Medulla oblongata (tissue), 1 donor: ENCODE measurements at regions not wholly inside any gene's neighbourhood (a gene's known extent, or its start where the extent isn't known, plus 50 kb on each side); places are given as distances from the start of the nearest gene placed in this dataset.
"Not testable (repeated sequence)": the region's sequence is repeated elsewhere in the genome, so short reads cannot be mapped to it uniquely, and the experiment has no call there.

Experiments used
- DNase-seq: peaks from one replicate; pipeline ENCODE4 v3.0.0-alpha.2; 2015; ENCODE audit errors: extremely low spot score

DNA sequence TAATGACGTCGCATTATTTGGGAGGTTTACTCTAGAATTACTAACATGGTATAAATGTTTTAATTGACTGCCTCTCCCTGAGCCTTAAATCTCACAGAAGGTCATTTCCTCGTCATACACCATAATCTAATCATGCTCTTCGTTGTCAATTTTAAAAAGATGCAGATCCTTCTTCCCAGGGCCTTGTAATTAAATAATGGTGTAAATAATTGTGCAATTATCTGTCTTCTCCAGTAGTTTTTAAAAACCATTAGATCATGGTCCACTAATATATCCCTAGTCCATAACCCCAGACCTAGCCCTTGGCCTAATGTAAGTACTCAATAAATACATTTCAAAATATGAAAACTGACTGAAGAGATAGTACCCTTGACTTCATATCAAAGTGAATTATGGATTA lies 181.5 kb upstream of the GNAI1 start:
- no peak for DNase-seq

DNA sequence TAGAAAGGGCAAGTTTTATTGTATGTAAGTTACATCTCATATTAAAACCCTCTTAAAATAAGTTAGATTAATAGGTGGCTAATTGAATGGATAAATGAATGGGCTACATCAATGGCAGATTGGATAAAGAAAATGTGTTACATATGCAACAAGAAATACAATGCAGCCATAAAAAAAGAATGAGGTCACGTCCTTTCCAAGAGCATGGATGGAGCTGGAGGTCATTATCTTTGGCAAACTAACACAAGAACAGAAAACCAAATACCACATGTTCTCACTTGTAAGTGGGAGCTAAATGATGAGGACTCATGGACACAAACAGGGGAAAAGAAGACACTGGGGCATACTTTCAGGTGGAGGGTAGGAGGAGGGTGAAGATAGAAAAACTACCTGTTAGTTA lies 182.2 kb upstream of the GNAI1 start:
- DNase-seq = no peak

GRCh38 chr7:79951415-79951814 lies 183.2 kb upstream of the GNAI1 start:
- no peak for DNase-seq

DNA sequence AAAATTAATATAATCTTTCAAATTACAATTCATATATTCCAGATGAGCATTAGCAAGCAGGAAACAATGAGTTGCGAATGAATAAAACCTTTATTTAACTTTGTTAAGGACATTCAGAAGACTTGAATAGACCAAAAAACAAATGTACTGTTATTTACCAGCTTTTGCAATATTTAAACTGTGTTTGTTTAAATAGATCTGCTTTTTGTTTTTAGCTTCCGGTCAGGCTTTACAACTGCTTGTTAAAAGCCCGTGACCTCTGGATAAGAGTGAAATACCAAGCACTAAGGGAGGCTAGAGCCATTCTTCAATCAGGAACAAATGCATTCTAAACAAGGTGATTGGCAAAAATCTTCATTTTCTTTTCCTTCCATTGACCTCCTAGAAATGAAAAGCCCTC lies 184.9 kb upstream of the GNAI1 start:
- no peak for DNase-seq

DNA sequence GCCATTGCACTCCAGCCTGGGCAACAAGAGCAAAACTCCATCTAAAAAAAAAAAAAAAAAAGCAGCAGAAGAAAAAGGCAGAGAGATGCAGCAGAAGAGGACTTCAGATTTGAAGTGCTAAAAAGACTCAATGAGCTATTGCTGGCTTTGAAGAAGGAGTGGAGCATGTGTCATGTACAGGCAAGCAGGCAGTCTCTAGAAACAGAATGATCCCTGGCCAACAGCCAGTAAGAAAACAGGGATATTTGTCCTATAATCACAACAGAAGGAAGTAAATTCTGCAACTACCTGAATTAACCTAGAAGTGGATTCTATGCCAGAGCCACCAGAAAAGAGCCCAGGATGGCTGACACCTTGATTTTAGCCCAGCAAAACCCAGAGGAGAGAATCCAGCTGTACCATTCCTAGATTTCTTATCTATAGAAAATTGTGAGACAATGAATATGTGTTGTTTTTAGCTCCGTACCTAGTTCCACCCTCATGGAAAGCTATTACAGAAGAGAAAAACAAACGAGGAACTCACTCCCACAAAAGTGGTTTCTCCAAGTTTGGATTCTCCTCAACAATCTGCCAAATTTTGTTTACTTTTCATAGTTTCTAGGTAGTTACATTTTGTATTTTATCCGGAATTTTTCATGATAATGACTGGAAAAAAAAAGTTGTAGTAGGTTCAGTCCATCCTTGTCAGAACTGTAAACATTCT lies 198.2 kb upstream of the GNAI1 start:
- no peak for DNase-seq

GRCh38 chr7:79934727-79935126 lies 199.9 kb upstream of the GNAI1 start:
- DNase-seq = no peak

- DNase-seq = no peak
Measured at GRCh38 chr7:79933144-79933543, 201.5 kb upstream of the GNAI1 start.

DNA sequence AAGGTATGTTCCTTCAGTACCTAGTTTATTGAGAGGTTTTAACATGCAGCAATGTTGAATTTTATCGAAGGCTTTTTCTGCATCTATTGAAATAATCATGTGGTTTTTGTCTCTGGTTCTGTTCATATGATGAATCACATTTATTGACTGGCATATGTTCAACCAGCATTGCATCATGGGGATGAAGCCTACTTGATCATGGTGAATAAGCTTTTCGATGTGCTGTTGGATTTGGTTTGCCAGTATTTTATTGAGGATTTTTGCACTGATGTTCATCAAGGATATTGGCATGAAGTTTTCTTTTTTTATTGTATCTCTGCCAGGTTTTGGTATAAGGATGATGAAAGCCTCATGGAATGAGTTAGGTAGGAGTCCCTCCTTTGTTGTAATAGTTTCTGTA lies 204.0 kb upstream of the GNAI1 start:
- no peak for DNase-seq

DNA sequence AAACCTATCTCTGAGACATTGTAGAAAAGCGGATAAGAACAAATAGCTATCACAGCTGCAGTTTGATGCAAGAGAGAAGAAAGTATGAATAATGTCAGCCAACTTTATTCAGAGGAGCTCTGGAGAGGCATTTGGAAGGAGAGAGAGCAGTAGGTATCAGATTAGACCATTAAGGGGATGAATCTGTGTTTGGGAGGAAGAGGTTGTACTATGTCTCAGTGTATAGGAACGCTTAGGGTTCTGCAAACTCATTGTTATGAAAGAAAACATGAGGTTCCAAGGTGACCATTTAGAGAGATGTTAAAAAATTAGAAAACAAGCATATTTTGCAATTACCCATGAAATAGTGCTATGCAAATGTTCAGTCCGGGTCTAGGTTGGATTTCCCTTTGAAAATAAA lies 207.5 kb upstream of the GNAI1 start:
- no peak for DNase-seq

- DNase-seq = no peak
Measured at GRCh38 chr7:79923953-79924352, 210.7 kb upstream of the GNAI1 start.

GRCh38 chr7:79922894-79923293 lies 211.7 kb upstream of the GNAI1 start:
- no peak for DNase-seq

DNA sequence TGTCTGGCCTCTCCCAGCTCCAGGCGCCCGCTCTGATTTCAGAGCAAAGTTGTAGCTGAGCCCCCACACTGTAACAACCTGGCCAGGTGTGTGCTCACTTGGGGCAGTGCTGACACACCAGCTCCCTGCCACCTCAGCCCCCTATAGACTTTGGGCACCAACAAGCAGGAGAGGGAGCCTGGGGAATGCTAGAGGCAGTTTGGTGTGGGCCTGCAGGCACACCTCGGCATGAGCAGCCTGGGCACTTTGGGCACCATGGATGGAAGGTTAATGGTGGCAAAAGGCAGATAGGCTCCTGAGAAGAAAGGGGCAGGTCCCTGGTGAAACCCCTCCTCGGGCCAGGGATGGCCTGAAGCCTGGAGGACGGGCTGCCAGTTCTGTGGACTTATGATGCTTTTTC lies 212.7 kb upstream of the GNAI1 start:
- no peak for DNase-seq

- DNase-seq = not testable (repeated sequence)
Measured at GRCh38 chr7:79918632-79919031, 216.0 kb upstream of the GNAI1 start.

DNA sequence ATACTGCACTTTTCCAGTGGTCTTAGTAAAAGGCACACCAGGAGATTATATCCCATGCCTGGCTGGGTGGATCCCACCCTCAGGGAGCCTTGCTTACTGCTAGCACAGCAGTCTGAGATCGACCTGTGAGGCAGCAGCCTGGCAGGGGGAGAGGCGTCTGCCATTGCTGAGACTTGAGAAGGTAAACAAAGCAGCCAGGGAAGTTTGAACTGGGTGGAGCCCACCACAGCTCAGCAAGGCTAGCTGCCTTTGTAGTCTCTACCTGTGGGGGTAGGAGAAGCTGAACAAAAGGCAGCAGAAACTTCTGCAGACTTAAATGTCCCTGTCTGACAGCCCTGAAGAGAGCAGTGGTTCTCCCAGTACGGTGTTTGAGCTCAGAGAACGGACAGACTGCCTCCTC lies 219.3 kb upstream of the GNAI1 start:
- DNase-seq = not testable (repeated sequence)

DNA sequence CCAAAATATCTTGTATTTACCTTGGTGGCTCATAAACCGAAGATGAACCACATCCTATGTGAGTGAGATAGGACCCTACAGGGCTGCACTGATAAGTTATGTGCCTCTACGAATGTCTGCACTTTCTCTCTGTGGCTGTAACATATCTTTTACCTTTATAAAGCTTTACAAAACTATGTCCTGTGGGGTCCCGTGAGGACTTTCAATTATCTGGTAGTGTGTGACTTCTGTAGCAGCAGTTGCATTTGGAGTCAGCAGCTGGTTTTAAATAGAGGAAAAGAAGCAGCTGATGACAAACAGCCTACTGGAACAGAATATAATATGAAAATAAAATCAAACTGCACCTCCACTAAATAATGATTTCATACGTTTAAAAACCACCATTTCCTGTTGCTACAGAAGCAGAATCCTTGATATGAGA lies 222.4 kb upstream of the GNAI1 start:
- DNase-seq = no peak

- DNase-seq = no peak
Measured at GRCh38 chr7:79911420-79911819, 223.2 kb upstream of the GNAI1 start.

- DNase-seq = no peak
Measured at GRCh38 chr7:79909176-79909575, 225.5 kb upstream of the GNAI1 start.

- DNase-seq = no peak
Measured at GRCh38 chr7:79897166-79897565, 237.5 kb upstream of the GNAI1 start.

- DNase-seq = no peak
Measured at GRCh38 chr7:79893991-79894390, 240.6 kb upstream of the GNAI1 start.

DNA sequence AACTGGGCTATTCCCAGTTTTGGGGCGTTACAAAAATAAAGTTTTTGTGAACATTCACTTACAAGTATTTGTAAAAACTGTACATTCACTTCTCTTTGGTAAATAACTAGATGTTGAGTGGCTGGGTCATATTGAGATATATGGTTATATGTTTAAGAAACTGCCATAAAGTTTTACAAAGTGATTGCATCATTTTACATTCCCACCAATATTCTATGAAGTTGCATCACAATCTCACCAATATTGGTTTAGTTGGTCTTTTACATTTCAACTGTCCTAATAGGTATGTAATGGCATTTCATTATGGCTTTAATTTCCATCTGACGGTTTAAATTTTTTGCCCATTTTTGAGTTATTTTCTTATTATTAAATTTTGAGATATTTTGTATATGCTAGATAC lies 251.7 kb upstream of the GNAI1 start:
- no peak for DNase-seq

DNA sequence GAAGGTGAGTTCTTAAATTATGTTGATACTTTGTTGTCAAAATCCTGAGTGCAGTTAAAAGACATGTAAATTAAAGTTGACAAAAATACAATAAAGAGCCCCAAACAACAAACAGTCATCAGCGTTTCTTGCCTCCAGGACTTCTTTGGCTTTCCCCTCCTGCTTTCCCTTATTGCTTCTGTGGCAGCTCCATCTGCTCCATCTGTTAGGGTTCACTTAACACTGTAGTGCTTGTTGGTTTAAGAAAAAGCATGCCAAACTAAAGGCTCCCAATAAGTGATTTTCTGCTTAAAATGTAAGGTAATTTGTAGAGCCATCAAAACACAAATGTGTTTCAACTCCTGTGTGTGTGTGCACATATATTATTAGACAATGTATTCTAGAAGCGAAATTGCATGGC lies 254.3 kb upstream of the GNAI1 start:
- no peak for DNase-seq

DNA sequence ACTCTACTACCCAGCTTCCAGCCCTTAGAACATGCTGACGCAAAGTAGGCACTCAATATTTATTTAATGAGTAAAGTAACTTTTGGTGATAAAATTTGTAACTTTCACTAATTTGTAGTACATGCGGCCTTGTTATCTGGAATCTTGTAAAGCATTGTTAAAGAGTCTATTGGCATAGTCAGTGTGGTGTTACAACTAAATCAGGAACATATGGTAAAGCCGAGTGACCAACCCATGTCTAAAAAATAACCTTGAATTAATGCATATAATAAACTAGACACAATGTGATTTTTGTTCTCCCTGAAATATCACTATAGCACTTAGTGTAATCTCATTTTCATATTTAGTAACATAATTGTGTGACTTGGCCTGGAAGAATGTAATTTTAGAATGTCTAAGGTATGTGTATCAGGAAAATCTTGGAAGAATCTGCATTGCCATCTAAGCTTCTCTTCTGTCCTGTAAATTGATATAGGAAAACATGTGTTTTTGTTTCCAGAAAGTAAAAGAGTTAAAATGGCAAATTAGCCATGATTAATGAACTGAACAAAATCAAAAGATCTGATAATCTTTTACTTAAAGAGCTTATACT lies 256.7 kb upstream of the GNAI1 start:
- DNase-seq = no peak

DNA sequence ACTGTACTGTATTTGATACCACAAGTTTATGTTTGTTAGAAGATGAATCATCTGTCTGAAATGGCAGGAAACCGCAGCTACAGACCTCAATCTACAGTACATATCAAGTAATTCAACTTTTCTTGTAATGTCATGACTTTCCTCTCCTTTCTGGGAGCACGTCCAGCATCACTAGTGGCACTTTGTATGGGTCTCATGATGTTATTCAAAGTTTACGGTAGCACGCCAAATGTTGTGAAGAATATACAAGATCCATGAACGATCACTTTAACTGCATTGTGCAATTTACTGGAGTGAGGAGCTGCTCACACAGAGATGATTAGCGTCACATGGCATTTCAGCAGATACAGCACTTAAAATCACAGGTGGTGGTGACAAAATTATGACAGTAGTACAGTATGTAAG lies 257.8 kb upstream of the GNAI1 start:
- no peak for DNase-seq

DNA sequence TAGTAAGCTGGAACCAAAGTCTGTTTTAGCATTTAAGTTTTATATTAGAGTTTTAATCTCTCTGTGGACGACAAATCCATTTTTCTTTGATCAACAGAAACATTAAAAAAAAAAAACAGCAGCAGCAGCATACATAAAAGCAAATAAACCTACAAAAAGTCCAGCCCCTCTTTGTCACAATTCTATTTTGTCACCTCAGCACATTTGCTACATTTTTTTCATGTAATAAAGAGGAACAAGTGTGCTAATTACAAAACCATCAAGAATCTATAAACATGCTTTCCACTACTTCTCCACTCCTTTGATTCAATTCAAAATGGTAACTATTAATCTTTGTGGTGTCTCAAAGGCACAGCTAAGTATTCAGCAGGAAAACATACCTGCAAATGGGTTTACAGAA lies 259.8 kb upstream of the GNAI1 start:
- no peak for DNase-seq
